Naive thymus-derived CD4-positive, alpha-beta T cell (primary cell): ENCODE measurements at regions not wholly inside any gene's neighbourhood (a gene's known extent, or its start where the extent isn't known, plus 50 kb on each side); places are given as distances from the start of the nearest gene placed in this dataset.

Source experiments
- ATAC-seq: fragments of 150-1000 bp; cut with Tn5 transposase; 2 replicates; pipeline ENCODE4 v1.10.0; 2021; ENCODE audit warnings: mild to moderate bottlenecking, moderate library complexity
- CTCF ChIA-PET: fragments of 350-600 bp; sonication (Branson Sonifier 250); formaldehyde crosslinking; loops from one replicate; lab custom pipeline; 2021; ENCODE audit warnings: antibody characterized with exemption; lab: Charles Lee
- POLR2A ChIA-PET: fragments of 350-600 bp; sonication (Branson Sonifier 250); formaldehyde crosslinking; loops from one replicate; lab custom pipeline; 2021; ENCODE audit warnings: antibody characterized with exemption, inconsistent platforms; lab: Charles Lee
- DNase-seq, 9 donors: peaks; one replicate each; pipeline versions ENCODE4 v3.0.0 to v3.0.0-alpha.2; 2020 to 2022; ENCODE audit warnings: mixed read lengths in 1 of 9
- H3K27ac ChIP-seq: one replicate; pipeline ENCODE4 v1.7.0; 2013; ENCODE audit warnings: mild to moderate bottlenecking, low read depth, low read length, moderate library complexity
- H3K27me3 ChIP-seq, 2 donors: one replicate each; pipeline ENCODE4 v1.7.0; 2013; ENCODE audit warnings: low read length in 2 of 2, mild to moderate bottlenecking in 2 of 2, moderate library complexity in 2 of 2; ENCODE audit not compliant: control insufficient read depth in 2 of 2, insufficient read depth in 2 of 2
- H3K36me3 ChIP-seq, 3 experiments: 1 replicate in 2 of 3; 2 replicates in 1 of 3; pipeline ENCODE4 v1.7.0; 2013; ENCODE audit warnings: low read length in 3 of 3, mild to moderate bottlenecking in 3 of 3, moderate library complexity in 1 of 3; ENCODE audit not compliant: insufficient read depth in 3 of 3, control insufficient read depth in 2 of 3
- H3K4me1 ChIP-seq, 2 donors: one replicate each; pipeline ENCODE4 v1.7.0; 2013; ENCODE audit warnings: low read length in 2 of 2, mild to moderate bottlenecking in 2 of 2, moderate library complexity in 1 of 2; ENCODE audit not compliant: control insufficient read depth in 2 of 2, insufficient read depth in 2 of 2
- H3K4me3 ChIP-seq: 2 replicates; pipeline ENCODE4 v1.7.0; 2013; ENCODE audit warnings: mild to moderate bottlenecking, low read length
- H3K9me3 ChIP-seq, 3 experiments: 1 replicate in 2 of 3; 2 replicates in 1 of 3; pipeline ENCODE4 v1.7.0; 2013; ENCODE audit warnings: low read length in 3 of 3; ENCODE audit not compliant: control insufficient read depth in 2 of 3
- H3K27ac Mint-ChIP-seq, 9 donors: one replicate each; pipeline ENCODE4 v1.8.0; 2020 to 2022; ENCODE audit warnings: mixed read lengths in 9 of 9, mild to moderate bottlenecking in 8 of 9, moderate library complexity in 5 of 9, inconsistent platforms in 2 of 9
- H3K27me3 Mint-ChIP-seq, 5 donors: one replicate each; pipeline ENCODE4 v1.8.0; 2021 to 2022; ENCODE audit warnings: mixed read lengths in 5 of 5, mild to moderate bottlenecking in 1 of 5
- H3K36me3 Mint-ChIP-seq, 5 donors: one replicate each; pipeline ENCODE4 v1.8.0; 2020 to 2022; ENCODE audit warnings: mixed read lengths in 5 of 5, mild to moderate bottlenecking in 3 of 5, inconsistent platforms in 1 of 5
- H3K4me1 Mint-ChIP-seq, 7 donors: one replicate each; pipeline ENCODE4 v1.8.0; 2020 to 2022; ENCODE audit warnings: mixed read lengths in 7 of 7, mild to moderate bottlenecking in 3 of 7, inconsistent platforms in 1 of 7
- H3K4me3 Mint-ChIP-seq, 10 donors: one replicate each; pipeline ENCODE4 v1.8.0; 2020 to 2022; ENCODE audit warnings: mild to moderate bottlenecking in 10 of 10, mixed read lengths in 10 of 10, moderate library complexity in 6 of 10, inconsistent platforms in 2 of 10
- H3K9me3 Mint-ChIP-seq, 11 donors: one replicate each; pipeline ENCODE4 v1.8.0; 2020 to 2022; ENCODE audit warnings: mixed read lengths in 11 of 11, mild to moderate bottlenecking in 4 of 11, inconsistent platforms in 1 of 11, moderate library complexity in 1 of 11
- intact Hi-C, 2 donors: fragments of 100-400 bp; cut with micrococcal nuclease; formaldehyde crosslinking; loops; one replicate each; pipeline ENCODE4 v1.15.1; 2023

GRCh38 chr13:106650690-106651205, 82.8 kb upstream of the ARGLU1 start:
- H3K27me3 Mint-ChIP-seq, result peaks cover 0 to 26% (median 12%) of the 10 kb centered on the region in 5 donors
- no peaks in the 10 kb centered on the region for H3K36me3 ChIP-seq
- ATAC-seq, result no peak
- H3K27me3 ChIP-seq, result no peaks in the 10 kb centered on the region
- no peaks in the 10 kb centered on the region for H3K4me1 ChIP-seq
- no peak overlapping the region for H3K4me3 ChIP-seq
- intact Hi-C loops, result no loop called here
- ChIA-PET POLR2A (no interaction called here), CTCF (no interaction called here)
- no peaks in the 10 kb centered on the region for H3K36me3 Mint-ChIP-seq
- H3K4me1 Mint-ChIP-seq, result no peaks in the 10 kb centered on the region
- no peaks in the 10 kb centered on the region for H3K9me3 ChIP-seq
- no peak for DNase-seq
- peaks cover 0 to 1% (median 0%) of the 10 kb centered on the region in 11 donors for H3K9me3 Mint-ChIP-seq
- H3K27ac ChIP-seq, result no peak overlapping the region
- no peak overlapping the region for H3K27ac Mint-ChIP-seq
- no peak overlapping the region for H3K4me3 Mint-ChIP-seq

GRCh38 chr13:106649495-106649894, 81.6 kb upstream of the ARGLU1 start:
- DNase-seq (no peak), ATAC-seq (no peak)
- Histone ChIP-seq H3K27ac (no peak overlapping the region), H3K9me3 (no peaks in the 10 kb centered on the region), H3K36me3 (no peaks in the 10 kb centered on the region), H3K27me3 (no peaks in the 10 kb centered on the region), H3K4me1 (no peaks in the 10 kb centered on the region), H3K4me3 (no peak overlapping the region)
- ChIA-PET POLR2A (no interaction called here), CTCF (no interaction called here)
- Mint-ChIP-seq H3K36me3 (no peaks in the 10 kb centered on the region), H3K27me3 (peaks cover 0 to 33% (median 10%) of the 10 kb centered on the region in 5 donors), H3K4me3 (no peak overlapping the region), H3K4me1 (no peaks in the 10 kb centered on the region), H3K27ac (no peak overlapping the region), H3K9me3 (peaks cover 0 to 1% (median 0%) of the 10 kb centered on the region in 11 donors)
- intact Hi-C loops, result no loop called here

DNA sequence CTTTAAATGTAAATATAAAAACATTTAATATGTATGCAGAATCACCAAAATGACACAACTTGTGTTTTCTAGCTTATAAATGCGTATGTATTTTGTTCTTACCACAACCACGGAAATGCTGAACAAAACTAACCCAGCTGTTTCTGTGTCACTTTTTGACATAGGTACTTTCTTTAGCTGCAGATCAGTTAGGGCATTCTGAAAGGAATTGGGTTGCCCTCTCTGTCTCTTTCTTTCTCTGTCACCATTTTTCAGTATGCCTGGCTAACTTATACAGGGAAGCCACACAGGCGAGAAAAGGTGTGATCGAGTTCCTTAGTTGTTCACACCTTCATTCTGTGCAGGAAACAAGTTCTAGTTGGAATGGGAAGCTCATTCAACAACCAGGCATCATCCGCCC, 72.6 kb upstream of the ARGLU1 start:
- H3K27me3 Mint-ChIP-seq, result peaks cover 0 to 24% (median 12%) of the 10 kb centered on the region in 5 donors
- CTCF ChIA-PET, result interaction anchor here (0.5 kb wide), 1 partner anchor 23 kb away, joined by 3 read pairs; no protein-coding TSS in a partner anchor
- ATAC-seq, result no peak

GRCh38 chr13:106637519-106637918, 69.6 kb upstream of the ARGLU1 start:
- Histone ChIP-seq H3K9me3 (no peaks in the 10 kb centered on the region), H3K27me3 (no peaks in the 10 kb centered on the region), H3K4me3 (no peak overlapping the region), H3K27ac (no peak overlapping the region), H3K4me1 (no peaks in the 10 kb centered on the region), H3K36me3 (no peaks in the 10 kb centered on the region)
- Mint-ChIP-seq H3K27ac (no peak overlapping the region), H3K27me3 (peaks cover 0 to 15% (median 10%) of the 10 kb centered on the region in 5 donors), H3K4me1 (no peaks in the 10 kb centered on the region), H3K36me3 (no peaks in the 10 kb centered on the region), H3K4me3 (no peak overlapping the region), H3K9me3 (no peaks in the 10 kb centered on the region)
- ChIA-PET CTCF (no interaction called here), POLR2A (no interaction called here)
- DNase-seq, result no peak
- no peak for ATAC-seq
- intact Hi-C loops, result no loop called here

More for the DNA sequence above, 72.6 kb upstream of the ARGLU1 start:
- no peaks in the 10 kb centered on the region for H3K4me1 Mint-ChIP-seq
- POLR2A ChIA-PET, result no interaction called here
- Histone ChIP-seq H3K4me3 (no peak overlapping the region), H3K27ac (no peak overlapping the region), H3K4me1 (no peaks in the 10 kb centered on the region), H3K27me3 (no peaks in the 10 kb centered on the region), H3K36me3 (no peaks in the 10 kb centered on the region), H3K9me3 (no peaks in the 10 kb centered on the region)
- no peak for DNase-seq
- H3K27ac Mint-ChIP-seq, result no peak overlapping the region
- intact Hi-C loops, result no loop called here
- no peaks in the 10 kb centered on the region for H3K36me3 Mint-ChIP-seq
- no peaks in the 10 kb centered on the region for H3K9me3 Mint-ChIP-seq
- no peak overlapping the region for H3K4me3 Mint-ChIP-seq

DNA sequence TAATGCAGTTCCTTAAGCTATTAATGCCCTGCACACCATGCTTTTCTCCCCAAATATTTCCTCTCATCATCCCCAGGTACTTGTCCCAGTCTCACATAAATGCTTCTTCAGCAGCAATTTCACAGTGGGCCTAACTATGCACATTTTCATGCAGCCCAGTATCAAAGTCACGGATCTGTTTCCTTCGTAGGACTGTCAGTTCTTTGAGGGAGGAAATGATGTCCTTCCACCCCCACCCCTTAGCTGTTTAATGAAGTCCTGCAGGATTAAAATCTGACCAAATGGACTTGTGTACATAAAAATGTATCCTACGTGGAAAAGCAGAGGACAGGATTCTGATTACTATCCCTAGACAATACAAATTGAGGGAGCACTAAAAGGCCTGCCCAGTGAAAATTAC, 68.6 kb upstream of the ARGLU1 start:
- H3K27me3 Mint-ChIP-seq, result peaks cover 0 to 15% (median 8%) of the 10 kb centered on the region in 5 donors
- Histone ChIP-seq H3K27me3 (no peaks in the 10 kb centered on the region), H3K4me1 (no peaks in the 10 kb centered on the region), H3K4me3 (no peak overlapping the region), H3K27ac (no peak overlapping the region), H3K36me3 (no peaks in the 10 kb centered on the region), H3K9me3 (no peaks in the 10 kb centered on the region)
- no peaks in the 10 kb centered on the region for H3K9me3 Mint-ChIP-seq
- no peak overlapping the region for H3K27ac Mint-ChIP-seq
- POLR2A ChIA-PET, result no interaction called here
- DNase-seq (no peak), ATAC-seq (no peak)
- H3K36me3 Mint-ChIP-seq, result no peaks in the 10 kb centered on the region
- H3K4me1 Mint-ChIP-seq, result no peaks in the 10 kb centered on the region
- H3K4me3 Mint-ChIP-seq, result no peak overlapping the region
- CTCF ChIA-PET, result no interaction called here
- intact Hi-C loops, result no loop called here

GRCh38 chr13:106635616-106636015, 67.7 kb upstream of the ARGLU1 start:
- POLR2A ChIA-PET, result no interaction called here
- ATAC-seq, result no peak

GRCh38 chr13:106633321-106633720, 65.4 kb upstream of the ARGLU1 start:
- Mint-ChIP-seq H3K4me3 (no peak overlapping the region), H3K36me3 (no peaks in the 10 kb centered on the region)
- ATAC-seq, result no peak

More at GRCh38 chr13:106635616-106636015, 67.7 kb upstream of the ARGLU1 start:
- CTCF ChIA-PET, result no interaction called here
- no peaks in the 10 kb centered on the region for H3K4me1 ChIP-seq
- H3K36me3 ChIP-seq, result no peaks in the 10 kb centered on the region
- Mint-ChIP-seq H3K9me3 (no peaks in the 10 kb centered on the region), H3K4me3 (no peak overlapping the region), H3K27ac (no peak overlapping the region), H3K4me1 (no peaks in the 10 kb centered on the region), H3K27me3 (peaks cover 0 to 15% (median 10%) of the 10 kb centered on the region in 5 donors), H3K36me3 (no peaks in the 10 kb centered on the region)
- intact Hi-C loops, result no loop called here
- no peak overlapping the region for H3K4me3 ChIP-seq
- DNase-seq, result no peak
- no peaks in the 10 kb centered on the region for H3K27me3 ChIP-seq
- H3K9me3 ChIP-seq, result no peaks in the 10 kb centered on the region
- no peak overlapping the region for H3K27ac ChIP-seq

More at GRCh38 chr13:106633321-106633720, 65.4 kb upstream of the ARGLU1 start:
- ChIA-PET POLR2A (no interaction called here), CTCF (interaction anchor here (1.1 kb wide), 1 partner anchor 9 kb away, joined by 3 read pairs; no protein-coding TSS in a partner anchor)
- H3K9me3 Mint-ChIP-seq, result no peaks in the 10 kb centered on the region
- H3K27ac ChIP-seq, result no peak overlapping the region
- DNase-seq, result no peak
- H3K9me3 ChIP-seq, result no peaks in the 10 kb centered on the region
- H3K36me3 ChIP-seq, result no peaks in the 10 kb centered on the region
- intact Hi-C loops, result no loop called here
- H3K27ac Mint-ChIP-seq, result no peak overlapping the region
- H3K4me3 ChIP-seq, result no peak overlapping the region
- H3K4me1 Mint-ChIP-seq, result no peaks in the 10 kb centered on the region
- H3K27me3 Mint-ChIP-seq, result peaks cover 0 to 21% (median 12%) of the 10 kb centered on the region in 5 donors
- no peaks in the 10 kb centered on the region for H3K4me1 ChIP-seq
- no peaks in the 10 kb centered on the region for H3K27me3 ChIP-seq
